Neural cell (in vitro differentiated cells): ENCODE measurements at regions not wholly inside any gene's neighbourhood (a gene's known extent, or its start where the extent isn't known, plus 50 kb on each side); places are given as distances from the start of the nearest gene placed in this dataset.

Experiments used
- H2AFZ ChIP-seq: fragments of 200-600, 300-800 bp; sonication (generic), shearing (Covaris generic); 2 replicates; pipeline ENCODE4 v1.6.0; 2014; ENCODE audit warnings: low read depth, mild to moderate bottlenecking, antibody characterized with exemption, low read length, moderate library complexity
- H3F3A ChIP-seq: fragments of 200-600 bp; shearing (Covaris generic); 2 replicates; pipeline ENCODE4 v1.6.1; 2016; ENCODE audit warnings: mild to moderate bottlenecking, moderate library complexity, mixed read lengths, antibody characterized with exemption, low read length; ENCODE audit not compliant: insufficient read depth, poor library complexity, severe bottlenecking
- H3K27ac ChIP-seq: fragments of 200-600, 300-800 bp; sonication (generic), shearing (Covaris generic); 2 replicates; pipeline ENCODE4 v1.5.1; 2014; ENCODE audit warnings: mild to moderate bottlenecking, low read length, moderate library complexity
- H3K27me3 ChIP-seq: fragments of 300-800, 200-600 bp; sonication (generic), shearing (Covaris generic); 2 replicates; pipeline ENCODE4 v1.6.0; 2014; ENCODE audit warnings: mild to moderate bottlenecking, low read depth, low read length, moderate library complexity; ENCODE audit not compliant: insufficient read depth
- H3K36me3 ChIP-seq: fragments of 300-800, 200-600 bp; sonication (generic), shearing (Covaris generic); 2 replicates; pipeline ENCODE4 v1.5.1; 2014; ENCODE audit warnings: mild to moderate bottlenecking, antibody characterized with exemption, low read length, moderate library complexity; ENCODE audit not compliant: insufficient read depth
- H3K4me2 ChIP-seq: fragments of 300-800, 200-600 bp; sonication (generic), shearing (Covaris generic); 2 replicates; pipeline ENCODE4 v1.6.0; 2014; ENCODE audit warnings: mild to moderate bottlenecking, low read length
- H3K4me3 ChIP-seq: fragments of 300-800, 200-600 bp; sonication (generic), shearing (Covaris generic); 2 replicates; pipeline ENCODE4 v1.5.1; 2014; ENCODE audit warnings: mild to moderate bottlenecking, low read length, moderate library complexity
- H3K79me2 ChIP-seq: fragments of 200-600 bp; shearing (Covaris generic); replicated peaks from 2 replicates; pipeline ENCODE4 v1.6.0; 2014; ENCODE audit warnings: mild to moderate bottlenecking, low read length, moderate library complexity; ENCODE audit not compliant: insufficient read depth
- H3K9ac ChIP-seq: fragments of 300-800, 200-600 bp; sonication (generic), shearing (Covaris generic); 2 replicates; pipeline ENCODE4 v1.6.1; 2016; ENCODE audit warnings: mild to moderate bottlenecking, low read length, mixed read lengths
- H3K9me2 ChIP-seq: fragments of 200-600 bp; shearing (Covaris generic); 2 replicates; pipeline ENCODE4 v1.6.1; 2016; ENCODE audit warnings: mild to moderate bottlenecking, low read length, mixed read lengths; ENCODE audit not compliant: insufficient read depth
- H3K9me3 ChIP-seq: fragments of 200-600, 300-800 bp; sonication (generic), shearing (Covaris generic); 2 replicates; pipeline ENCODE4 v1.6.1; 2016; ENCODE audit warnings: mild to moderate bottlenecking, mixed run types, low read length, moderate library complexity, mixed read lengths
- H4K20me1 ChIP-seq: fragments of 200-600 bp; shearing (Covaris generic); 2 replicates; pipeline ENCODE4 v1.6.1; 2016; ENCODE audit warnings: mild to moderate bottlenecking, mixed run types; ENCODE audit not compliant: insufficient read depth
- EP300 ChIP-seq: fragments of 450-650 bp; conservative IDR thresholded peaks from 2 replicates; pipeline ENCODE4 v1.6.1; 2014; ENCODE audit warnings: antibody characterized with exemption, mild to moderate bottlenecking, moderate library complexity; ENCODE audit not compliant: poor library complexity, severe bottlenecking
- EZH2 ChIP-seq: fragments of 200-600, 300-800 bp; shearing (Covaris generic), sonication (generic); IDR thresholded peaks from 2 replicates; pipeline ENCODE4 v1.6.1; 2014; ENCODE audit warnings: antibody characterized with exemption, low read length, borderline replicate concordance, mild to moderate bottlenecking; ENCODE audit not compliant: insufficient read depth, poor library complexity, severe bottlenecking
- MXI1 ChIP-seq: fragments of 450-650 bp; conservative IDR thresholded peaks from 2 replicates; pipeline ENCODE4 v1.6.1; 2014; ENCODE audit warnings: antibody characterized with exemption, mild to moderate bottlenecking; ENCODE audit not compliant: poor library complexity, severe bottlenecking
- POLR2AphosphoS5 ChIP-seq: IDR thresholded peaks from 2 replicates; pipeline ENCODE4 v1.6.1; 2012
- RAD21 ChIP-seq: fragments of 450-650 bp; conservative IDR thresholded peaks from 2 replicates; pipeline ENCODE4 v1.6.1; 2014; ENCODE audit warnings: antibody characterized with exemption, mild to moderate bottlenecking, moderate library complexity
- SMC3 ChIP-seq: fragments of 450-650 bp; conservative IDR thresholded peaks from 2 replicates; pipeline ENCODE4 v1.6.1; 2014; ENCODE audit warnings: antibody characterized with exemption, mild to moderate bottlenecking, moderate library complexity; ENCODE audit not compliant: poor library complexity
- TAF1 ChIP-seq: IDR thresholded peaks from 2 replicates; pipeline ENCODE4 v1.6.1; 2012; ENCODE audit warnings: low read depth
- TF ChIP-seq, protein P1 (sequence below): fragments of 450-650 bp; IDR thresholded peaks from 2 replicates; pipeline ENCODE4 v1.5.1; 2014; ENCODE audit warnings: antibody characterized with exemption, mild to moderate bottlenecking, moderate library complexity; ENCODE audit not compliant: poor library complexity, severe bottlenecking
- TF ChIP-seq, protein P2 (sequence below): IDR thresholded peaks from 2 replicates; pipeline ENCODE4 v1.6.1; 2012; ENCODE audit warnings: borderline replicate concordance

DNA sequence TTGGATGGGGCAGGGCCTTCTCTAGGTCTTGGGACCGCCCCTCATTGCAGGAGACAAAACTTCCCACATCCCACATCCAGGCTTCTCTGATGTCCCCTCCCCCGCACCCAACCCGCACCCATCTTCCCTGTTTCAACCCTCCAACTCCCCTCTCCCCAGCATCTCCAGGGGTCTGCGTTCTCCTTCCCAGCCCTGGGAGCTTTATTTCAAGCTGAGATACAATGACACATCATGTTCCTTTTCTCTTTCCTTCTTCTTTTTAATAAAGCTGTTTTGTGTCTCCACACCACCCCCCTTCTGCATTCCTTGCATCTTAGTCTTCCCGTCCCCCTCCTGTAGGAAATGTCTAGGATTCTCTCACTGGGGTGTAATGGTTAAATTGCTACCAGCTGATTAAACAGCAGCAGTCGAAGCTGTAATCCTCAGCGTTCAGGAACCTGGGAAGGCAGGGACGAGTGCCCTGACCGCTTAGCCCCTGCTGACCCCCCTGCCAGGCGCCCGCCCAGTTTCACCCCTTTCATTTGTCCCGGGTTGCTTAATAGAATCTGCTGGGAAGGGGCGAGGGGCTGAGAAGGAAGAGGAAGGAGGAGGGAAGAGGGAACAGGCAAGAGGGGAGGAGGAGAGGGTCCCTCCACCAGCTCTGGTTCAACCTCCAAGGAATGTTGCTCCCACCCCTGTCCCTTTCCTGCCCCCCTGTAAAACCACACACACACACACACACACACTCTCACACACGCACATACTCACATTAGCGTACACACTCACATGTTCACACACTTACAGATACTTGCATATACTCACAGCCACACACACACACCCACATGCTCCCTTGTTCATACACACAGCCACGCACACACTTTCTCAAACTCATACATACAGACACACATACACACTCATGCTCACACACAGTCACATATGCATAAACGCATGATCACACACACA lies 104.5 kb upstream of the MED13L start:
- Histone ChIP-seq H4K20me1 (no peaks in the 10 kb centered on the region), H3K27ac (no peak overlapping the region), H2AFZ (no peak overlapping the region), H3K9me2 (no peaks in the 10 kb centered on the region), H3K9ac (peak overlapping the region; percentile 25), H3K9me3 (no peaks in the 10 kb centered on the region), H3K27me3 (no peaks in the 10 kb centered on the region), H3K36me3 (no peaks in the 10 kb centered on the region), H3K4me2 (peak overlapping the region; percentile 39), H3K79me2 (no peaks in the 10 kb centered on the region), H3K4me3 (peak overlapping the region; percentile 40), H3F3A (no peaks in the 10 kb centered on the region)
- TF ChIP-seq, protein P1, sequence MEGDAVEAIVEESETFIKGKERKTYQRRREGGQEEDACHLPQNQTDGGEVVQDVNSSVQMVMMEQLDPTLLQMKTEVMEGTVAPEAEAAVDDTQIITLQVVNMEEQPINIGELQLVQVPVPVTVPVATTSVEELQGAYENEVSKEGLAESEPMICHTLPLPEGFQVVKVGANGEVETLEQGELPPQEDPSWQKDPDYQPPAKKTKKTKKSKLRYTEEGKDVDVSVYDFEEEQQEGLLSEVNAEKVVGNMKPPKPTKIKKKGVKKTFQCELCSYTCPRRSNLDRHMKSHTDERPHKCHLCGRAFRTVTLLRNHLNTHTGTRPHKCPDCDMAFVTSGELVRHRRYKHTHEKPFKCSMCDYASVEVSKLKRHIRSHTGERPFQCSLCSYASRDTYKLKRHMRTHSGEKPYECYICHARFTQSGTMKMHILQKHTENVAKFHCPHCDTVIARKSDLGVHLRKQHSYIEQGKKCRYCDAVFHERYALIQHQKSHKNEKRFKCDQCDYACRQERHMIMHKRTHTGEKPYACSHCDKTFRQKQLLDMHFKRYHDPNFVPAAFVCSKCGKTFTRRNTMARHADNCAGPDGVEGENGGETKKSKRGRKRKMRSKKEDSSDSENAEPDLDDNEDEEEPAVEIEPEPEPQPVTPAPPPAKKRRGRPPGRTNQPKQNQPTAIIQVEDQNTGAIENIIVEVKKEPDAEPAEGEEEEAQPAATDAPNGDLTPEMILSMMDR: no peak
- TF ChIP-seq EZH2 (no peak), TAF1 (no peak), SMC3 (no peak), EP300 (no peak), RAD21 (no peak), POLR2AphosphoS5 (peak; percentile 8)
- TF ChIP-seq, protein P2, sequence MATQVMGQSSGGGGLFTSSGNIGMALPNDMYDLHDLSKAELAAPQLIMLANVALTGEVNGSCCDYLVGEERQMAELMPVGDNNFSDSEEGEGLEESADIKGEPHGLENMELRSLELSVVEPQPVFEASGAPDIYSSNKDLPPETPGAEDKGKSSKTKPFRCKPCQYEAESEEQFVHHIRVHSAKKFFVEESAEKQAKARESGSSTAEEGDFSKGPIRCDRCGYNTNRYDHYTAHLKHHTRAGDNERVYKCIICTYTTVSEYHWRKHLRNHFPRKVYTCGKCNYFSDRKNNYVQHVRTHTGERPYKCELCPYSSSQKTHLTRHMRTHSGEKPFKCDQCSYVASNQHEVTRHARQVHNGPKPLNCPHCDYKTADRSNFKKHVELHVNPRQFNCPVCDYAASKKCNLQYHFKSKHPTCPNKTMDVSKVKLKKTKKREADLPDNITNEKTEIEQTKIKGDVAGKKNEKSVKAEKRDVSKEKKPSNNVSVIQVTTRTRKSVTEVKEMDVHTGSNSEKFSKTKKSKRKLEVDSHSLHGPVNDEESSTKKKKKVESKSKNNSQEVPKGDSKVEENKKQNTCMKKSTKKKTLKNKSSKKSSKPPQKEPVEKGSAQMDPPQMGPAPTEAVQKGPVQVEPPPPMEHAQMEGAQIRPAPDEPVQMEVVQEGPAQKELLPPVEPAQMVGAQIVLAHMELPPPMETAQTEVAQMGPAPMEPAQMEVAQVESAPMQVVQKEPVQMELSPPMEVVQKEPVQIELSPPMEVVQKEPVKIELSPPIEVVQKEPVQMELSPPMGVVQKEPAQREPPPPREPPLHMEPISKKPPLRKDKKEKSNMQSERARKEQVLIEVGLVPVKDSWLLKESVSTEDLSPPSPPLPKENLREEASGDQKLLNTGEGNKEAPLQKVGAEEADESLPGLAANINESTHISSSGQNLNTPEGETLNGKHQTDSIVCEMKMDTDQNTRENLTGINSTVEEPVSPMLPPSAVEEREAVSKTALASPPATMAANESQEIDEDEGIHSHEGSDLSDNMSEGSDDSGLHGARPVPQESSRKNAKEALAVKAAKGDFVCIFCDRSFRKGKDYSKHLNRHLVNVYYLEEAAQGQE: no peak

DNA sequence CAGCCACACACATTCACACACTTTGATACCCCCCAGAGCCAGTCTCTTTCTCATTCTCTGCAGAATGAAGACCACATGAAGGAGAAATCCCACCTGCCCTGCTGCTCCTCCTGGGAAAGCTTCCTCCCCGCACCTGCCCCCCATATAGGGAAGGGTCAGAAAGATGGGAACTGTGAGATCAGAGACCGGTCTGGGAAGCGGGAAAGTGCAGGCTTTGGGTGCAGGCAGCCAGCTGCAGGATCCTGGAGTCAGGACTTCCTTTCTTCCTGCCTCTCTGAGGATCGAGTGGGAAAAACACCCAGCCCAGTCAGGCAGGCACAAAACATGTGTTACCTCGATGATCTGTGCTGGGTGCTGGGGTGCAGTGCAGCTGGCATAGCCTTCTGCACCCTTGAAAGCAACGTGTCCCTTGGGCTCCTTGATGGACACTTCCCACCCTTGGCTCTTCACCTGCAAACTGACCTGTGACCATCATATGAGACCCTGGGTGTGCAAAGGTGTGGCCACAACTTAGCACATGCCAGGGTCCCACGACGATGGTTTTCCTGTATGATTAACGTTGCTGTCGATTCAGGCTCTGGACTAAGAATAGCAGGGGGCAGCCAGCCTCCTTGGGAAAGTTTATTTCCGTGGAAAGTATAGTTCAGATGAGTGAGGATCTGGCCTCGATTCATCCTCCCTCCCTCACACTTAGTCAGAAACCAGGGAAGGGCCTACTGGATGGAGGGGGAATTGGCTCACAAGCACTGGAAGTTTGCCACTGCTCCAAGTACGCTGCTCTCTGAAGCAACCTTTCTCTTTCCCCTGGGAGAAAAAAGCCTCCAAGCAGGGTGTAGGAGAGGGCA lies 105.4 kb upstream of the MED13L start:
- Histone ChIP-seq H3K27me3 (no peaks in the 10 kb centered on the region), H4K20me1 (no peaks in the 10 kb centered on the region), H2AFZ (no peak overlapping the region), H3K4me2 (no peak overlapping the region), H3K27ac (no peak overlapping the region), H3K36me3 (no peaks in the 10 kb centered on the region), H3K9ac (no peak overlapping the region), H3F3A (no peaks in the 10 kb centered on the region), H3K4me3 (no peak overlapping the region), H3K9me3 (no peaks in the 10 kb centered on the region), H3K79me2 (no peaks in the 10 kb centered on the region), H3K9me2 (no peaks in the 10 kb centered on the region)
- TF ChIP-seq EP300: no peak
- no peak for TF ChIP-seq TAF1
- TF ChIP-seq EZH2: no peak
- no peak for TF ChIP-seq POLR2AphosphoS5
- TF ChIP-seq, protein P1: no peak
- no peak for TF ChIP-seq MXI1
- no peak for TF ChIP-seq RAD21
- TF ChIP-seq SMC3: no peak
